GM12892 (cell line): ENCODE measurements at regions not wholly inside any gene's neighbourhood (a gene's known extent, or its start where the extent isn't known, plus 50 kb on each side); places are given as distances from the start of the nearest gene placed in this dataset.

ENCODE experiments used
- DNase-seq: peaks from one replicate; pipeline ENCODE4 v3.0.0; 2011; ENCODE audit not compliant: insufficient read length
- FAIRE-seq: peaks from 2 replicates; lab custom pipeline; 2011; peaks lifted over from hg19 to GRCh38; lab: Jason Lieb, UNC
- POLR2A ChIP-seq: IDR thresholded peaks from 2 replicates; pipeline ENCODE4 v1.6.1; 2011; ENCODE audit warnings: low read depth, low read length, control low read depth
- POLR2AphosphoS5 ChIP-seq: IDR thresholded peaks from 2 replicates; pipeline ENCODE4 v1.6.1; 2011; ENCODE audit warnings: low read depth, low read length, control low read depth
- TAF1 ChIP-seq: IDR thresholded peaks from 2 replicates; pipeline ENCODE4 v1.6.1; 2011; ENCODE audit warnings: low read depth, mild to moderate bottlenecking, control low read depth, low read length, borderline replicate concordance

DNA sequence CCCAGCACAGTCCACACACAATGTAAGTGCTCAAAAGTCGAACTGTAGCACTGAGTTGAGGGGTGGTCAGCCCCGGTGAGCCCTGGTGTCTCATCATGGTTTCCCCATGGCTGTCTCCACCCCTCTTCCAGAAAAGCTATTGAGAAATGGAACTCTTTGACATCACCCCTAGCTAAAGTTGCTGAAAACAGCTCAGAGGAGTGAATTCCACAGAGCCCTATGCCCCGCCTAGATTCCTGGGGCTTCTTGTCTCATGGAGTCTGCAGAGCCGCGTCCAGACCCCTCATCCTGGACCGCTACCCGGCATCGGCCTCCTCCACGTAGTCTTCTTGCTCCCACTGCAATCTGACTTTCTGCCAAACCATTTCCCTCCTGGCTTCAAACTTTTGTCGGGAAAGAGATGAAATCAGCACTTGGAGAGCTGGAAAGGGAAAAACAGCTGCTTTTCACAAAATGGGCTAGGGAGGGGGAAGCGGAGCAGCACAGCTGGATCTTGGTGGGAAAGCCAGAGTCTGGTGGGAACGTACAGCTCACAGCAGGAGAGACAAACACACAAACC, 132.2 kb downstream of the SNX5 start:
- FAIRE-seq (no peak), DNase-seq (no peak)
- TF ChIP-seq POLR2A = no peak
- TF ChIP-seq POLR2AphosphoS5 = no peak
- no peak for TF ChIP-seq TAF1

DNA sequence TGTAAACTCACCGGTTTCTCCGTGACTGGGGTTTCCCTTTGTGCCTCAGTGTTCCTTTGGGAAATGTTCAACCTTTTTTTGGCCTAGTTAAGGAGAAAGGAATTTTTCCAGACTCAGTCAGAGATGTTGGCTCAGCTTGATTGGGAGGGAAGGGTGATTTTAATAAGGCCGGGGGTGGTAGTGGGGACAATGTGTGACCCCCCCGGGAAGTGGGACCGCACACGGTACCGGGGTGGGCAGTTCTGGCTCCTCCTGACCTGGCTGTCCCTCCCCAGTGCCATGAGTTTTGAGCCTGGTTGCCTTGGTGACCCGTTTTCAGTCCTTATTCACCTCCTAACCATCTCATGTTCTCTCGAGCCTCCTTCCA, 132.7 kb downstream of the SNX5 start:
- no peak for TF ChIP-seq POLR2A
- FAIRE-seq (no peak), DNase-seq (no peak)

- no peak for DNase-seq
- TF ChIP-seq TAF1 (no peak), POLR2A (no peak), POLR2AphosphoS5 (no peak)
- no peak for FAIRE-seq
Measured at GRCh38 chr20:17835240-17835933, 133.2 kb downstream of the SNX5 start.

DNA sequence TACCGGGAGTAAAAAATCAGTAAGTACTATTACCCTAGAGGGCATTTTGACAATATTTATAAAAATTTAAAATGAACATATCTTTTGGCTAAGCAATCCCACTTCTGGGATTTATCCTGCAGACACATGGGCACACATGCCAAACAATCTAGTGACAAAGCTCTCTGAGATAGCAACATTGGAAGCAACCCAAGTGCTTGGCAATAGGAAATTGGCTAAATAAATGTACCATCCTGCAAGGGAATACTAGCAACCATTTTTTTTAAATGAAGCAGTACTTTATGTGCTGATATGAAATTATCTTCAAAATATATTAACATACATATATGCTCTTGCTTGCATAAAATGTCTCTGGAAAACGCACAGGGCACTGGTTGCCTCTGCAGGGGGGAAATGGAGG, 133.8 kb downstream of the SNX5 start:
- no peak for DNase-seq
- no peak for FAIRE-seq
- TF ChIP-seq POLR2A (no peak), POLR2AphosphoS5 (no peak), TAF1 (no peak)

DNA sequence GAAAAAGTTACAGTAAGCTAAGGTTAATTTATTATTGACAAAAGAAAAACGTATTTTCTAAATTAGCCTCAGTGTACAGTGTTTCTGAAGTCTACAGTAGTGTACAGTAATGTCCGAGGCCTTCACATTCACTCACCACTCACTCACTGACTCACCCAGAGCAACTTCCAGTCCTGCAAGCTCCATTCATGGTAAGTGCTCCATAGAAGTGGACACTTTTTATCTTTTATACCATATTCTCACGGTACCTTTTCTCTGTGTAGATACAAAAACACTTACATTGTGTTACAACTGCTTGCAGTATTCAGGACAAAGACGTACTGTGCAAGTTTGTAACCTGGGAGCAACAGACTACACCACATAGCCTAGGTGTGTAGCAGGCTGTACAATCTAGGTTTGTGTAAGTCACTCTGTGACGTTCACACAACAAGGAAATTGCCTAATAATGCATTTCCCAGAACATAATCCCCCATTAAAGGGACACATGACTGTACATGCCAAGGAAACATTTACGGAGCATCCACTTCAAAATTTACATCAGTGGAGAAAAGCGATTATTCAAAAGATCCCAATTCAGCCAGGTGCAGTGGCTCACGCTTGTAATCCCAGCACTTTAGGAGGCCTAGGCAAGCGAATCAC, 133.4 kb downstream of the BANF2 start:
- FAIRE-seq = no peak
- TF ChIP-seq POLR2A = no peak
- DNase-seq = no peak

GRCh38 chr20:17832236-17832915, 132.6 kb downstream of the BANF2 start:
- DNase-seq = no peak
- TF ChIP-seq TAF1 = no peak
- TF ChIP-seq POLR2AphosphoS5 = no peak
- no peak for FAIRE-seq

GRCh38 chr20:17828598-17829144, 128.9 kb downstream of the BANF2 start:
- no peak for FAIRE-seq
- no peak for DNase-seq
- no peak for TF ChIP-seq POLR2A
- TF ChIP-seq TAF1 = no peak
- no peak for TF ChIP-seq POLR2AphosphoS5

GRCh38 chr20:17827759-17828559, 128.2 kb downstream of the BANF2 start:
- TF ChIP-seq POLR2AphosphoS5 = no peak
- no peak for TF ChIP-seq POLR2A
- TF ChIP-seq TAF1 = no peak
- no peak for DNase-seq
- FAIRE-seq = no peak

- TF ChIP-seq POLR2A = no peak
- no peak for TF ChIP-seq TAF1
- TF ChIP-seq POLR2AphosphoS5 = no peak
- DNase-seq (no peak), FAIRE-seq (peak; percentile 51)
Measured at GRCh38 chr20:17827079-17827478, 127.3 kb downstream of the BANF2 start.

GRCh38 chr20:17825960-17826843, 126.4 kb downstream of the BANF2 start:
- FAIRE-seq (peak; percentile 98), DNase-seq (peak; percentile 72)
- TF ChIP-seq TAF1 (no peak), POLR2A (0 out of 2 replicates have a peak, but pooled peaks have one; percentile 40), POLR2AphosphoS5 (peak; percentile 71; the same call in 1 of the 2 replicates)
